ENCODE measurements at regions not wholly inside any gene's neighbourhood (a gene's known extent, or its start where the extent isn't known, plus 50 kb on each side); places are given as distances from the start of the nearest gene placed in this dataset.

- H3K4me3 Mint-ChIP-seq = no peak overlapping the region
- no peaks in the 10 kb centered on the region for H3K4me1 Mint-ChIP-seq (ENCODE audit: low read depth)
- no peaks in the 10 kb centered on the region for H3K9me3 Mint-ChIP-seq (ENCODE audit: low read depth)
- H3K27me3 Mint-ChIP-seq = peaks cover 4% of the 10 kb centered on the region
- no peak overlapping the region for H3K27ac Mint-ChIP-seq
- no peaks in the 10 kb centered on the region for H3K36me3 Mint-ChIP-seq
Measured at GRCh38 chr22:27238935-27239510, 562.5 kb downstream of the MN1 start.

DNA sequence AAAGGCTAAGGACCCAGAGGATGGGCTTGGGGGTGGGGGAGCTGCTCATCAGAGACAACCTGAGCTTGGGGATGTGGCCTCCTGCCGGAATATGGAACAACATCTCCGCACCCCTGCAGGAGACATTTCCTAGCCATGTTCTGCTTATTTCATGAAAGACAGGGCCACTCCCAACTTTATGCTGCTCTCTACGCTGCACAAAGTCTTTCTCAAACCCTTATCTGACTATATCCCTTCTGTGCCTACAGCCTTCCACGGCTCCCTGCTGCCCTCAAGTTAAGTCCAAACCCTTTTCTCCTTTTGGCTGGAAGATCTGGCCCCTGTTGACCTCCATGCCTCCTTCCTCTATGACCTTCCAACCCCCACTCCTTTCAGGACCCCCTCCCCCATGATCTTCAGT is 562.0 kb downstream of the MN1 start:
- H3K27ac Mint-ChIP-seq = no peak overlapping the region
- no peaks in the 10 kb centered on the region for H3K9me3 Mint-ChIP-seq (ENCODE audit: low read depth)
- H3K36me3 Mint-ChIP-seq = no peaks in the 10 kb centered on the region
- peaks cover 4% of the 10 kb centered on the region for H3K27me3 Mint-ChIP-seq
- H3K4me3 Mint-ChIP-seq = no peak overlapping the region
- H3K4me1 Mint-ChIP-seq (ENCODE audit: low read depth) = no peaks in the 10 kb centered on the region

DNA sequence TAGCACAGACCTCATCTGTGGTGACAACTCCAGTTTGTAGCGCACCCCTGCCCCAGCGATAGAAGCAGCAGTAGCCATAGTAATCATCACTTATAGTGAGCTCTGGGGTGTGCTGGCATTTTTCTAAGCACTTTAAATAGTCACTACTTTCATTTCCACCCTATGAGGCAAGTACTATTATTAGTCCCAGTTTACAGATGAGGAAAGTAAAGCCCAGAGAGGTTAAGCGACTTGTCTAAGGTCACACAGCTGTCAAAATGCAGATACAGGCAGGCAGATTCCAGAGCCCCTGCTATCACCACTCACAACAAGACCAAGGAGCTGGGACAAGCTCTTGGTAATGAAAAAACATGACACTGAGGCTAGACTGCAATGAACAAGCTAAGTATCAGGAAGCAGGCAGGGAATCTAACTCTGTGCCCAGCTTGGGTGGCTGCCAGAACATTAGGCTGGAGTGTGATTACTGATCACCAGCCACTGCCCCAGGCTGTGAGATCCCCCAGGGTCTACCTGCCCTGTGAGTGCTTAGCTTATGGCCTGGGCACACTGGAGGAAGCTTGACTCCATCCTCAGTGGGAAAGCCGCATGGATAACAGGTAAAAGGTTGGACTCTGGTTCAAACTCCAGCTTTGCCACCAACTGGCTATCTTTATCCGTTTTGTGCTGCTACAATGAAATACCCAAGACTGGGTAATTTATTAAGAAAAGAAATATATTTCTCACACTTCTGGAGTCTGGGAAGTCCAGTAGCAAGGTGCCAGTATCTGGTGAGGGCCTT is 561.1 kb downstream of the MN1 start:
- Mint-ChIP-seq H3K4me1 (ENCODE audit: low read depth) (no peaks in the 10 kb centered on the region), H3K27me3 (peaks cover 4% of the 10 kb centered on the region), H3K4me3 (no peak overlapping the region), H3K27ac (no peak overlapping the region), H3K36me3 (no peaks in the 10 kb centered on the region), H3K9me3 (ENCODE audit: low read depth) (no peaks in the 10 kb centered on the region)

DNA sequence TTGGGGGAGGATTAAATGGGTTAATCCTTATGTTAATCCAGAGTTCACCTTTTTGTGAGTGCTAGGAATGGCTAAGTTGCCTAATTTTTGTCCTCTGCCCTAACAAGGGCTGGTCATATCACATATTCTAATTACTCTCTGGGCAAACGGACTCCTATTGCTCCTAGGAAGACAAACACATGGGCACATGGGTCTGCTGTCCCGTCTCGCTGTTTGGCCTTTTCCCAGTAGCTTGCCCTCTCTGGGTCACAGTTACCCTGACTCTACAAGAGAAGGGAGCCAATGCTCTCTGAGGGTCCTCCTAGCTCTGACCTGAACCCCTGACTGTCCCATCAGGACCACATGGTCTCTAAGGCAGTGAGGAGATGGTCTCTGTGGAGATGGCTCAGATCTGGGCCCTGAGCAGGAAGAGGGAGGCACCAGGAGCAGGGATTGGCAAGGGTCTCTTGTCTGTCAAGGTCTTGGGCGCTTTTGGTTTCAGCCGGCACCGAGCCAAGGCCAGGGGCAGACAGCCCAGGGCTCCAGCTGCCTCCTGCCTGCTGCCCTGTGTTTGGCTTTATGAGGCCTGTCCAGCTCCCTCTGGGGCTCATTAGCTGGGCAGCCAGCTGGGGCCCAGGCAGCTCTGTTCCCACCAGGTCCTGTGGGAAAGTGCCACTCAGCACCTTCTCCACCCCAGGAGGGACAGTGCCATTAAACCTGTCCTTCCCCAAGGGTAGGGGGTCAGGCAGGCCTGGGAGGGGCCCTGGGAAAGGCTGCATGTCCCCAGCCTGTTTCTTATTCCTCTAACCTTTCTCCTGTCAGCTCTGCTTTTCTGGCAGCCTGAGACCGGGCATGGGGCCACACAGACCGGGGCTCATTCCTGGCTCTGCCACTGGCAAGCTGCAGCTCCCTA is 559.9 kb downstream of the MN1 start:
- Mint-ChIP-seq H3K27me3 (peaks cover 4% of the 10 kb centered on the region), H3K4me3 (no peak overlapping the region), H3K36me3 (no peaks in the 10 kb centered on the region), H3K27ac (no peak overlapping the region), H3K9me3 (ENCODE audit: low read depth) (no peaks in the 10 kb centered on the region), H3K4me1 (ENCODE audit: low read depth) (peaks cover 2% of the 10 kb centered on the region)

- Mint-ChIP-seq H3K27me3 (peaks cover 3% of the 10 kb centered on the region), H3K9me3 (ENCODE audit: low read depth) (no peaks in the 10 kb centered on the region), H3K4me3 (no peak overlapping the region), H3K4me1 (ENCODE audit: low read depth) (peaks cover 10% of the 10 kb centered on the region), H3K27ac (no peak overlapping the region), H3K36me3 (no peaks in the 10 kb centered on the region)
Measured at GRCh38 chr22:27242474-27242873, 559.1 kb downstream of the MN1 start.

DNA sequence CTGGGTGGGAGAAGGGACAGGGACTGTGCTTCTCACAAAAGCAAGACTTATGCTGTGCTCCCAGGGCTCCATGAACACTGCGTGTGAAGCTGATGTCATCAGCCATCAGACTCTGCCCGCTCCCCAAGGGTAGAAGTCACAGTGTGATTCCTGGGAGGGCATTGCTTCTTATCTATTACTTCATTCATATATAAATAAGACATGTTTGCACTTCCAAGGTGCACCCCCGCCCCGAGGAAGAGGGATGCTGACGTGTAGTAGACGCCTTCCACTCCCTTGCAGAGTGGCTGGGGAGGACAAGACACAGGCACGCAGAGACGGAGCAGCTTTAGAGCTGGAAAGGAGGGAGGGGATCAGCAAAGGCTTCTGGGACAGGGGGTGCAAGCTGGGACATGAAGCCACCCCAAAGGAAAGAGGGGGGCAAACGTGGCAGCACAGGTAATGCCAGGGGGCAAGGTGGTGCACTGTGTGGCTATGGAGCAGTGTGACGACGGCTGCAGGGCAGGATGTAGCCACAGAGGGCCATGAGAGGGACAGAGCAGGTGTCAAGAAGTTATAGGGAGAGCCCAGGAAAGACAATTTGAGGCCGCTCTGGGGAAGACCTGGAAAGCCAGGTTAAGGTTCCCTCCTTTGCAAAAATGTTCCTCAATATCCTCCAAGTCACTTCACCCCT is 558.5 kb downstream of the MN1 start:
- Mint-ChIP-seq H3K27ac (no peak overlapping the region), H3K36me3 (no peaks in the 10 kb centered on the region), H3K9me3 (ENCODE audit: low read depth) (no peaks in the 10 kb centered on the region), H3K27me3 (peaks cover 3% of the 10 kb centered on the region), H3K4me3 (no peak overlapping the region), H3K4me1 (ENCODE audit: low read depth) (peaks cover 15% of the 10 kb centered on the region)

DNA sequence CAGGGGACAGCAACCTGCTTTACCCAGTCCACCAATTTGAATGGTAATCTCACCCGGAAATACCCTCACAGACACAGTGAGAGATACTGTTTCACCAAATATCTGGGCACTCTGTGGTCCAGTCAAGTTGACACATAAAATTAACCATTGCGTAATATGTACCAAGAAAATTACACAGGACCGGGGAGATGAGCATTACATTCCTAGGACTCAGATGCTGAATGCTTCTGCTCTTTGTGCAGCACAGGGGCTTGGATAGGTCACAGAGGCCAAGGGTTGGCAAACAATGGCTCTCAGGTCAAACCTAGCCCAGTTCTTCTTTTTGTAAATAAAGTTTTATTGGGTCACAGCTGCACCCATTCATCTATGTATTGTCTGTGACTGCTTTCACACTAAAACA is 557.2 kb downstream of the MN1 start:
- Mint-ChIP-seq H3K36me3 (no peaks in the 10 kb centered on the region), H3K4me3 (no peak overlapping the region), H3K4me1 (ENCODE audit: low read depth) (peaks cover 15% of the 10 kb centered on the region), H3K9me3 (ENCODE audit: low read depth) (no peaks in the 10 kb centered on the region), H3K27ac (no peak overlapping the region), H3K27me3 (peaks cover 3% of the 10 kb centered on the region)

GRCh38 chr22:27245056-27245455 is 556.5 kb downstream of the MN1 start:
- H3K27me3 Mint-ChIP-seq = peaks cover 3% of the 10 kb centered on the region
- no peak overlapping the region for H3K27ac Mint-ChIP-seq
- no peaks in the 10 kb centered on the region for H3K36me3 Mint-ChIP-seq
- H3K9me3 Mint-ChIP-seq (ENCODE audit: low read depth) = no peaks in the 10 kb centered on the region
- no peak overlapping the region for H3K4me3 Mint-ChIP-seq
- H3K4me1 Mint-ChIP-seq (ENCODE audit: low read depth) = peaks cover 15% of the 10 kb centered on the region

- H3K4me3 Mint-ChIP-seq = no peak overlapping the region
- no peak overlapping the region for H3K27ac Mint-ChIP-seq
- no peaks in the 10 kb centered on the region for H3K27me3 Mint-ChIP-seq
- H3K9me3 Mint-ChIP-seq (ENCODE audit: low read depth) = no peaks in the 10 kb centered on the region
- H3K4me1 Mint-ChIP-seq (ENCODE audit: low read depth) = peaks cover 15% of the 10 kb centered on the region
- no peaks in the 10 kb centered on the region for H3K36me3 Mint-ChIP-seq
Measured at GRCh38 chr22:27246558-27246957, 555.0 kb downstream of the MN1 start.

- no peaks in the 10 kb centered on the region for H3K36me3 Mint-ChIP-seq
- no peaks in the 10 kb centered on the region for H3K27me3 Mint-ChIP-seq
- H3K4me1 Mint-ChIP-seq (ENCODE audit: low read depth) = peaks cover 15% of the 10 kb centered on the region
- no peaks in the 10 kb centered on the region for H3K9me3 Mint-ChIP-seq (ENCODE audit: low read depth)
- H3K27ac Mint-ChIP-seq = no peak overlapping the region
- H3K4me3 Mint-ChIP-seq = no peak overlapping the region
Measured at GRCh38 chr22:27247701-27248434, 553.7 kb downstream of the MN1 start.

GRCh38 chr22:27250418-27250817 is 551.1 kb downstream of the MN1 start:
- Mint-ChIP-seq H3K36me3 (no peaks in the 10 kb centered on the region), H3K27ac (no peak overlapping the region), H3K4me3 (no peak overlapping the region), H3K4me1 (ENCODE audit: low read depth) (peaks cover 15% of the 10 kb centered on the region), H3K27me3 (peaks cover 1% of the 10 kb centered on the region), H3K9me3 (ENCODE audit: low read depth) (peaks cover 1% of the 10 kb centered on the region)

GRCh38 chr22:27250886-27251285 is 550.7 kb downstream of the MN1 start:
- no peaks in the 10 kb centered on the region for H3K36me3 Mint-ChIP-seq
- peaks cover 6% of the 10 kb centered on the region for H3K9me3 Mint-ChIP-seq (ENCODE audit: low read depth)
- peaks cover 2% of the 10 kb centered on the region for H3K27me3 Mint-ChIP-seq
- no peak overlapping the region for H3K27ac Mint-ChIP-seq
- H3K4me1 Mint-ChIP-seq (ENCODE audit: low read depth) = peaks cover 15% of the 10 kb centered on the region
- no peak overlapping the region for H3K4me3 Mint-ChIP-seq

DNA sequence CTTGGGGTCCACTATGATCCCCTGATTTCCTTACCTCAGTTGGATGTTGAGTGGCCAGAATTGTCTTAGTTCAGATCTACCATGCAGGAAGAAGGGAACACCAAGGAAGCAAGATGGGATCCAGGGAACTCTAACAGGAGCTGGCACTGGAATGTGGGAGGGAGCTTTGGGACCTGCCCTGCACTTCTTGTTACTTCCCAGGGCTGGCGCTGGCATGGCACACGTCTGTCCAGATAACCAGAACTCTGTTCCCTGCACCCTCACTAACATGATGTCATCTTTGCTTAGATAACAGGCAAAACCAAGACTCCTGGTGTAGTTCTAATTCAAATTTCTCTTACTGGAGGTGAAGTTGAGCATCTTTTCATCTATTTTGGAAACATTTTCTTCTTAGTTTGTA is 550.0 kb downstream of the MN1 start:
- Mint-ChIP-seq H3K27ac (no peak overlapping the region), H3K27me3 (peaks cover 2% of the 10 kb centered on the region), H3K36me3 (no peaks in the 10 kb centered on the region), H3K4me1 (ENCODE audit: low read depth) (peaks cover 14% of the 10 kb centered on the region), H3K9me3 (ENCODE audit: low read depth) (peaks cover 6% of the 10 kb centered on the region), H3K4me3 (no peak overlapping the region)

GRCh38 chr22:27252282-27253049 is 549.1 kb downstream of the MN1 start:
- Mint-ChIP-seq H3K36me3 (no peaks in the 10 kb centered on the region), H3K4me1 (ENCODE audit: low read depth) (peaks cover 5% of the 10 kb centered on the region), H3K4me3 (no peak overlapping the region), H3K27ac (no peak overlapping the region), H3K9me3 (ENCODE audit: low read depth) (peaks cover 6% of the 10 kb centered on the region), H3K27me3 (peaks cover 2% of the 10 kb centered on the region)
